ENCODE measurements at regions not wholly inside any gene's neighbourhood (a gene's known extent, or its start where the extent isn't known, plus 50 kb on each side); places are given as distances from the start of the nearest gene placed in this dataset.

- TF ChIP-seq ZNF384 (IDR thresholded peaks at IDR 0.05; ENCODE audit: borderline replicate concordance, low read depth, low read length) (no peak), ZBTB40 (IDR thresholded peaks at IDR 0.05; ENCODE audit: borderline replicate concordance) (no peak)
Observed at GRCh38 chr4:181911420-181911819, 331.8 kb upstream of the TENM3 start (continued).

GRCh38 chr4:181933471-181933870 lies 309.7 kb upstream of the TENM3 start:
- CTCF ChIA-PET = no interaction called here
- FAIRE-seq (no peak), DNase-seq (ENCODE audit: low read depth, low spot score) (no peak), ATAC-seq (no peak)
- Histone ChIP-seq H3K27me3 (replicated peaks in 1 of 2; ENCODE audit: control insufficient read depth in 2 of 2, insufficient read depth in 2 of 2, low read length in 1 of 2) (no peaks in the 10 kb centered on the region), H3K79me2 (ENCODE audit: control insufficient read depth, insufficient read depth, low read length) (no peaks in the 10 kb centered on the region), H3K9ac (ENCODE audit: control insufficient read depth, insufficient read depth, low read length) (no peak overlapping the region), H3K9me3 (replicated peaks; ENCODE audit: control insufficient read depth, insufficient read depth, low read length) (no peaks in the 10 kb centered on the region), H3K27ac (ENCODE audit: control insufficient read depth, insufficient read depth) (no peak overlapping the region), H3K4me2 (ENCODE audit: control insufficient read depth, insufficient read depth) (no peak overlapping the region), H3K4me1 (ENCODE audit: control insufficient read depth, insufficient read depth, low read length) (no peaks in the 10 kb centered on the region), H4K20me1 (ENCODE audit: control insufficient read depth, insufficient read depth) (no peaks in the 10 kb centered on the region), H3K4me3 (no peak overlapping the region), H3K36me3 (ENCODE audit: control insufficient read depth in 2 of 2, insufficient read depth in 2 of 2, low read length in 1 of 2) (no peaks in the 10 kb centered on the region), H2AFZ (ENCODE audit: control insufficient read depth, low read depth, low read length) (no peak overlapping the region)
- 32% methylated on average over 4 of the region's 4 CpGs for WGBS (ENCODE audit: insufficient coverage, insufficient replicate concordance, low lambda C conversion rate, missing lambda C conversion rate)
- in situ Hi-C loops (cut with MboI) = no loop called here
- intact Hi-C loops (cut with micrococcal nuclease; ENCODE audit: unreplicated experiment) = no loop called here
- SMC1A ChIA-PET (ENCODE audit: uncharacterized antibody, unreplicated experiment) = no interaction called here
- RAD21 ChIA-PET (ENCODE audit: unreplicated experiment) = no interaction called here
- TF ChIP-seq ZNF274 (IDR thresholded peaks at IDR 0.05; ENCODE audit: insufficient read depth, insufficient read length) (no peak), ZBTB33 (IDR thresholded peaks at IDR 0.05) (no peak), PAX8 (IDR thresholded peaks at IDR 0.05) (no peak), TCF3 (IDR thresholded peaks at IDR 0.05; ENCODE audit: borderline replicate concordance, insufficient read depth, low read depth, low read length) (no peak), NBN (IDR thresholded peaks at IDR 0.05) (no peak), ZNF24 (IDR thresholded peaks at IDR 0.05) (no peak)
- POLR2A ChIA-PET = no interaction called here
- no TSS peak for BruUV-seq (replicated peaks)

All from GM12878 (cell line).